ENCODE measurements at regions not wholly inside any gene's neighbourhood (a gene's known extent, or its start where the extent isn't known, plus 50 kb on each side); places are given as distances from the start of the nearest gene placed in this dataset.

- in situ Hi-C loops (cut with MboI; ENCODE audit: low sequenced_read_pairs in 4 of 4): no loop called here
- no peaks in the 10 kb centered on the region for H3K36me3 ChIP-seq
- intact Hi-C loops (cut with DNase I; ENCODE audit: low total_unique reads): no loop called here
- TF ChIP-seq POLR2A (IDR thresholded peaks at IDR 0.05) (no peak), CTCF (IDR thresholded peaks at IDR 0.05 in 4 of 5, conservative IDR thresholded peaks at IDR 0.05 in 1 of 5) (no peak)
- DNase-seq (no peak), ATAC-seq (no peak)
- no peaks in the 10 kb centered on the region for H3K4me1 ChIP-seq
- H3K9me3 ChIP-seq: no peaks in the 10 kb centered on the region
- no peaks in the 10 kb centered on the region for H3K27me3 ChIP-seq
- H3K27ac ChIP-seq: no peak overlapping the region
- H3K4me3 ChIP-seq: no peak overlapping the region
Observed at GRCh38 chr11:42205518-42205917, 746.1 kb upstream of the LRRC4C start.

GRCh38 chr11:42225664-42226063, 766.2 kb upstream of the LRRC4C start:
- no peak overlapping the region for H3K27ac ChIP-seq
- DNase-seq (no peak), ATAC-seq (no peak)
- no peaks in the 10 kb centered on the region for H3K36me3 ChIP-seq
- H3K9me3 ChIP-seq: no peaks in the 10 kb centered on the region
- H3K4me3 ChIP-seq: no peak overlapping the region
- H3K27me3 ChIP-seq: no peaks in the 10 kb centered on the region
- intact Hi-C loops (cut with DNase I; ENCODE audit: low total_unique reads): no loop called here
- in situ Hi-C loops (cut with MboI; ENCODE audit: low sequenced_read_pairs in 4 of 4): no loop called here
- TF ChIP-seq CTCF (IDR thresholded peaks at IDR 0.05 in 4 of 5, conservative IDR thresholded peaks at IDR 0.05 in 1 of 5): no peak
- TF ChIP-seq POLR2A (IDR thresholded peaks at IDR 0.05): no peak
- no peaks in the 10 kb centered on the region for H3K4me1 ChIP-seq

GRCh38 chr11:42232673-42233072, 773.2 kb upstream of the LRRC4C start:
- Histone ChIP-seq H3K36me3 (no peaks in the 10 kb centered on the region), H3K27ac (no peak overlapping the region), H3K27me3 (no peaks in the 10 kb centered on the region), H3K4me1 (no peaks in the 10 kb centered on the region), H3K9me3 (no peaks in the 10 kb centered on the region), H3K4me3 (no peak overlapping the region)
- in situ Hi-C loops (cut with MboI; ENCODE audit: low sequenced_read_pairs in 4 of 4) (no loop called here), intact Hi-C loops (cut with DNase I; ENCODE audit: low total_unique reads) (no loop called here)
- ATAC-seq (no peak), DNase-seq (no peak)
- TF ChIP-seq CTCF (IDR thresholded peaks at IDR 0.05 in 4 of 5, conservative IDR thresholded peaks at IDR 0.05 in 1 of 5): no peak
- TF ChIP-seq POLR2A (IDR thresholded peaks at IDR 0.05): no peak

- TF ChIP-seq CTCF (IDR thresholded peaks at IDR 0.05 in 4 of 5, conservative IDR thresholded peaks at IDR 0.05 in 1 of 5) (no peak), POLR2A (IDR thresholded peaks at IDR 0.05) (no peak)
- Histone ChIP-seq H3K36me3 (no peaks in the 10 kb centered on the region), H3K27me3 (no peaks in the 10 kb centered on the region), H3K4me3 (no peak overlapping the region), H3K9me3 (no peaks in the 10 kb centered on the region), H3K4me1 (no peaks in the 10 kb centered on the region), H3K27ac (no peak overlapping the region)
- no peak for ATAC-seq
- intact Hi-C loops (cut with DNase I; ENCODE audit: low total_unique reads) (no loop called here), in situ Hi-C loops (cut with MboI; ENCODE audit: low sequenced_read_pairs in 4 of 4) (no loop called here)
- DNase-seq: no peak
Observed at GRCh38 chr11:42234451-42234951, 775.0 kb upstream of the LRRC4C start.

- Histone ChIP-seq H3K27ac (no peak overlapping the region), H3K36me3 (no peaks in the 10 kb centered on the region), H3K9me3 (no peaks in the 10 kb centered on the region), H3K4me3 (no peak overlapping the region), H3K4me1 (no peaks in the 10 kb centered on the region), H3K27me3 (no peaks in the 10 kb centered on the region)
- no peak for TF ChIP-seq POLR2A (IDR thresholded peaks at IDR 0.05)
- TF ChIP-seq CTCF (IDR thresholded peaks at IDR 0.05 in 4 of 5, conservative IDR thresholded peaks at IDR 0.05 in 1 of 5): no peak
- DNase-seq (no peak), ATAC-seq (no peak)
- in situ Hi-C loops (cut with MboI; ENCODE audit: low sequenced_read_pairs in 4 of 4): no loop called here
- intact Hi-C loops (cut with DNase I; ENCODE audit: low total_unique reads): no loop called here
Observed at GRCh38 chr11:42237701-42238235, 778.3 kb upstream of the LRRC4C start.
